ENCODE measurements at regions not wholly inside any gene's neighbourhood (a gene's known extent, or its start where the extent isn't known, plus 50 kb on each side); places are given as distances from the start of the nearest gene placed in this dataset.

GRCh38 chr10:56057860-56058259 is 303.2 kb downstream of the ZWINT start:
- DNase-seq (no peak), ATAC-seq (ENCODE audit: low read depth) (no peak)
- TF ChIP-seq CTCF (IDR thresholded peaks at IDR 0.05), result no peak
- ChIA-PET CTCF (no interaction called here), POLR2A (no interaction called here)
- intact Hi-C loops (cut with micrococcal nuclease), result no loop called here
- H3K27me3 Mint-ChIP-seq, result no peaks in the 10 kb centered on the region
- H3K4me3 Mint-ChIP-seq, result no peak overlapping the region
- no peak overlapping the region for H3K27ac Mint-ChIP-seq
- peaks cover 7% of the 10 kb centered on the region for H3K9me3 Mint-ChIP-seq
- H3K4me1 Mint-ChIP-seq, result no peaks in the 10 kb centered on the region
- no peaks in the 10 kb centered on the region for H3K36me3 Mint-ChIP-seq (ENCODE audit: low read depth)

- no peaks in the 10 kb centered on the region for H3K27me3 Mint-ChIP-seq
- no peak for TF ChIP-seq CTCF (IDR thresholded peaks at IDR 0.05)
- no peaks in the 10 kb centered on the region for H3K36me3 Mint-ChIP-seq (ENCODE audit: low read depth)
- peaks cover 3% of the 10 kb centered on the region for H3K9me3 Mint-ChIP-seq
- H3K4me1 Mint-ChIP-seq, result no peaks in the 10 kb centered on the region
- DNase-seq (no peak), ATAC-seq (ENCODE audit: low read depth) (no peak)
- no peak overlapping the region for H3K4me3 Mint-ChIP-seq
- ChIA-PET POLR2A (no interaction called here), CTCF (no interaction called here)
- H3K27ac Mint-ChIP-seq, result no peak overlapping the region
- intact Hi-C loops (cut with micrococcal nuclease), result no loop called here
Measured at GRCh38 chr10:56035489-56035888, 325.6 kb downstream of the ZWINT start.

DNA sequence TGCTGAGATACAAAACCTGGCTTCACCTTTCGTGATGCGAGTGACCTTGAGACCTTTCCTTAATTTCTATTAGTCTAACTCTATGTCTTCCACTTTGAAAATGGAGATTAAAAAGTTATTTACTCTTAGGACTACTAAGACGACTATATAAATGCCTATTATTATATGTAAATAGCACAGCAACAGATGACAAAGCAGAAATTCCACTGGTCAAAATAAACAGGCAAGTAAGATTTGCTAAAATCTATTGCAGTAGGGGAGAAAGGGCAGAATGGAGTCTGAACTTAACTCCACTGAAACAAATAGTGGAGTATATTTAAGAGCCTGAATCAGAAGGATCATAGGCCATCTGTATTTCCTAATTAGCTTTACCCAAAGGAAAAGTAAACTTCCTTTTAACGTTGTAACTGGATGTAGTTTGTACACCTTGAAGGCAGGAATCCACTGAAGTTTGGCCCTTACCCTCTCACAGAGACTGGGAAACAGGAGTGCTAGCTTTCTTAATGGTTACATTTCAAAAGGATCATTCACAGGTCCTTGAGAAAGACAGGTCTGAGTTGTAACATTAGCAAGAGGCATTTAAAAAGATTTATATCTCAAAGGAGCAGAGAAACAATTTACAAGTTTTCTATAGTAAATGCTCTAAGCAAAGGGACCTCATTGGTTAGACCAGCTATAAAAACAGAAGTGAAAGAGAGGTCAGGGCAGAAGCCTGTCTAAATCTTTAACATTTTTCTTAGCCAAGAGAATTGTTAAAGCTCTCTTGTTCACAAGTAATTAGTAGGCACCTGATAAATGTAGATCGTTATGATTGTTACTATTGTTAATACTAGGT is 332.5 kb downstream of the ZWINT start:
- POLR2A ChIA-PET, result no interaction called here
- Mint-ChIP-seq H3K4me3 (no peak overlapping the region), H3K36me3 (ENCODE audit: low read depth) (no peaks in the 10 kb centered on the region), H3K27ac (no peak overlapping the region), H3K4me1 (no peaks in the 10 kb centered on the region), H3K27me3 (no peaks in the 10 kb centered on the region), H3K9me3 (peaks cover 2% of the 10 kb centered on the region)
- ATAC-seq (ENCODE audit: low read depth) (no peak), DNase-seq (no peak)
- no peak for TF ChIP-seq CTCF (IDR thresholded peaks at IDR 0.05)
- CTCF ChIA-PET, result no interaction called here
- intact Hi-C loops (cut with micrococcal nuclease), result no loop called here

DNA sequence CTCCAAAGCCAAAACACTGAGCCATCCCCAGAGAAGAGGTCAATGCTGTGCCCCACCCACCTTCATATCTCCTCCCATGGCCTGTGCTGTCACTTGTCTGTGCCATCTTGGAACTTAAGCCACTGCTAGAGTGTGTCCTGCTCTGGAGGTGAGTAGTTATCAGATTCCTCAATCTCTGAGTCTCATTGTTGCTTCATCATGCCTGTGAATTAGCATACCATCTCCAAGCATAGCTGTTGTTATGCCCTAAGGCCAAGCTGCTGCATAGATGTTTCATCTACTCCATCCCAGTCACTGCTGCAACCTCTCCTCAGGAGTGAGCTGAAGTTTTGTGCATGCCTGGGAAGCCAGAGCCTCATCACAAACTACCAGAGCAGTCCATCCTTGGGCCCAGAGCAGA is 349.0 kb downstream of the ZWINT start:
- no peaks in the 10 kb centered on the region for H3K27me3 Mint-ChIP-seq
- no peak for DNase-seq
- intact Hi-C loops (cut with micrococcal nuclease), result no loop called here
- ChIA-PET POLR2A (no interaction called here), CTCF (no interaction called here)
- no peaks in the 10 kb centered on the region for H3K36me3 Mint-ChIP-seq (ENCODE audit: low read depth)
- no peak for ATAC-seq (ENCODE audit: low read depth)
- no peaks in the 10 kb centered on the region for H3K4me1 Mint-ChIP-seq
- no peak overlapping the region for H3K27ac Mint-ChIP-seq
- no peak for TF ChIP-seq CTCF (IDR thresholded peaks at IDR 0.05)
- peaks cover 2% of the 10 kb centered on the region for H3K9me3 Mint-ChIP-seq
- H3K4me3 Mint-ChIP-seq, result no peak overlapping the region

DNA sequence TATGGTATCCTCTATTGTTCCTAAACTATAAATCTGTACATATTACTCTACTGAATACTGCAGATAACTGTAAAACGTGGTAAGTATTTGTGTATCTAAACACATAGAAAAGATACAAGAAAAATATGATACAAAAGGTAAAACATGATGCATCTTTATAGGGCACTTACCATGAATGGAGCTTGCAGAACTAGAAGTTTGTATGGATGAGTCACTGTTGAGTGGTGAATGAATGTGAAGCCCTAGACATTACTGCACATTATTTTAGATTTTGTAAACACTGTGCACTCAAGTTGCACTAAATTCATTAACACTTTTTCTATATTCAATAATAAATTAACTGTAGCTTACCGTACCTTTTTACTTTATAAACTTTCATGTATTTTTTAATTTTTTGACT is 357.5 kb downstream of the ZWINT start:
- no peaks in the 10 kb centered on the region for H3K4me1 Mint-ChIP-seq
- no peaks in the 10 kb centered on the region for H3K9me3 Mint-ChIP-seq
- intact Hi-C loops (cut with micrococcal nuclease), result no loop called here
- ChIA-PET CTCF (no interaction called here), POLR2A (no interaction called here)
- DNase-seq (no peak), ATAC-seq (ENCODE audit: low read depth) (no peak)
- no peak overlapping the region for H3K27ac Mint-ChIP-seq
- H3K27me3 Mint-ChIP-seq, result no peaks in the 10 kb centered on the region
- no peak overlapping the region for H3K4me3 Mint-ChIP-seq
- no peak for TF ChIP-seq CTCF (IDR thresholded peaks at IDR 0.05)
- H3K36me3 Mint-ChIP-seq (ENCODE audit: low read depth), result no peaks in the 10 kb centered on the region

Data from activated B cell treated with CpG ODN at 0.5 μM for 24 hours (primary cell).